ENCODE measurements at regions not wholly inside any gene's neighbourhood (a gene's known extent, or its start where the extent isn't known, plus 50 kb on each side); places are given as distances from the start of the nearest gene placed in this dataset.
A peak's percentile ranks its signal among the peaks of the same experiment; 100 is the strongest.
"Not testable (repeated sequence)": the region's sequence is repeated elsewhere in the genome, so short reads cannot be mapped to it uniquely, and the experiment has no call there.

GRCh38 chr6:156010-156409 is 136.3 kb upstream of the DUSP22 start:
- H3K27ac ChIP-seq (ENCODE audit: insufficient read depth in 1 of 2, low read depth in 1 of 2, low read length in 2 of 2, poor library complexity in 1 of 2, severe bottlenecking in 2 of 2) = no peak overlapping the region
- ChIA-PET CTCF (interaction anchor here (0.8 to 1.9 kb wide), 4 partner anchors 9 to 153 kb away, joined by 3 to 13 read pairs (median 3); no protein-coding TSS in a partner anchor), POLR2A (no interaction called here)
- H3K9me3 ChIP-seq (ENCODE audit: control extremely low read depth in 1 of 5, control insufficient read depth in 4 of 5, insufficient read depth in 2 of 5, low read depth in 1 of 5, low read length in 4 of 5) = no peaks in the 10 kb centered on the region
- no peak overlapping the region for H3K4me3 ChIP-seq (ENCODE audit: control insufficient read depth in 1 of 7, extremely low read depth in 1 of 7, insufficient read depth in 4 of 7, low read depth in 2 of 7, low read length in 6 of 7)
- H3K36me3 ChIP-seq (ENCODE audit: control insufficient read depth in 4 of 4, insufficient read depth in 4 of 4, low read length in 3 of 4) = no peaks in the 10 kb centered on the region
- H3K27me3 ChIP-seq (replicated peaks in 2 of 5; ENCODE audit: control insufficient read depth in 4 of 5, insufficient read depth in 5 of 5, low read length in 4 of 5) = peaks cover 0 to 21% (median 12%) of the 10 kb centered on the region in 5 experiments
- peaks cover 0 to 4% (median 0%) of the 10 kb centered on the region in 4 experiments for H3K4me1 ChIP-seq (ENCODE audit: control extremely low read depth in 1 of 4, control insufficient read depth in 4 of 4, insufficient read depth in 4 of 4, low read length in 3 of 4)
- DNase-seq = no peak
- 93% methylated on average over 5 of the region's 5 CpGs for WGBS (ENCODE audit: insufficient coverage)

- 80% methylated on average over 1 of the region's 4 CpGs for WGBS (ENCODE audit: insufficient coverage)
- H3K4me3 ChIP-seq (ENCODE audit: control insufficient read depth in 1 of 7, extremely low read depth in 1 of 7, insufficient read depth in 4 of 7, low read depth in 2 of 7, low read length in 6 of 7); H3K4me1 ChIP-seq (ENCODE audit: control extremely low read depth in 1 of 4, control insufficient read depth in 4 of 4, insufficient read depth in 4 of 4, low read length in 3 of 4); H3K9me3 ChIP-seq (ENCODE audit: control extremely low read depth in 1 of 5, control insufficient read depth in 4 of 5, insufficient read depth in 2 of 5, low read depth in 1 of 5, low read length in 4 of 5); H3K27ac ChIP-seq (ENCODE audit: insufficient read depth in 1 of 2, low read depth in 1 of 2, low read length in 2 of 2, poor library complexity in 1 of 2, severe bottlenecking in 2 of 2); DNase-seq; H3K36me3 ChIP-seq (ENCODE audit: control insufficient read depth in 4 of 4, insufficient read depth in 4 of 4, low read length in 3 of 4); POLR2A ChIA-PET: not testable (repeated sequence)
- H3K27me3 ChIP-seq (replicated peaks in 2 of 5; ENCODE audit: control insufficient read depth in 4 of 5, insufficient read depth in 5 of 5, low read length in 4 of 5) = peaks cover 0 to 21% (median 11%) of the 10 kb centered on the region in 5 experiments
- CTCF ChIA-PET = interaction anchor here (0.8 to 1.6 kb wide), 3 partner anchors 9 to 152 kb away, joined by 3 read pairs; no protein-coding TSS in a partner anchor
These were observed 135.7 kb upstream of the DUSP22 start for GRCh38 chr6:156441-157140.

GRCh38 chr6:157176-157575 is 135.1 kb upstream of the DUSP22 start:
- DNase-seq = peak in 2 of 3 donors; percentile 38 to 53
- H3K27me3 ChIP-seq (replicated peaks in 2 of 5; ENCODE audit: control insufficient read depth in 4 of 5, insufficient read depth in 5 of 5, low read length in 4 of 5) = peaks cover 0 to 18% (median 9%) of the 10 kb centered on the region in 5 experiments
- H3K9me3 ChIP-seq (ENCODE audit: control extremely low read depth in 1 of 5, control insufficient read depth in 4 of 5, insufficient read depth in 2 of 5, low read depth in 1 of 5, low read length in 4 of 5); H3K36me3 ChIP-seq (ENCODE audit: control insufficient read depth in 4 of 4, insufficient read depth in 4 of 4, low read length in 3 of 4); POLR2A ChIA-PET; H3K4me3 ChIP-seq (ENCODE audit: control insufficient read depth in 1 of 7, extremely low read depth in 1 of 7, insufficient read depth in 4 of 7, low read depth in 2 of 7, low read length in 6 of 7); H3K4me1 ChIP-seq (ENCODE audit: control extremely low read depth in 1 of 4, control insufficient read depth in 4 of 4, insufficient read depth in 4 of 4, low read length in 3 of 4); H3K27ac ChIP-seq (ENCODE audit: insufficient read depth in 1 of 2, low read depth in 1 of 2, low read length in 2 of 2, poor library complexity in 1 of 2, severe bottlenecking in 2 of 2): not testable (repeated sequence)
- 27% methylated on average over 3 of the region's 4 CpGs for WGBS (ENCODE audit: insufficient coverage)
- CTCF ChIA-PET = interaction anchor here (1.2 kb wide), 1 partner anchor 11 kb away, joined by 3 read pairs; no protein-coding TSS in a partner anchor

- no CpG with 5 or more reads among the region's 2 CpGs for WGBS (ENCODE audit: insufficient coverage)
- H3K4me3 ChIP-seq (ENCODE audit: control insufficient read depth in 1 of 7, extremely low read depth in 1 of 7, insufficient read depth in 4 of 7, low read depth in 2 of 7, low read length in 6 of 7); H3K9me3 ChIP-seq (ENCODE audit: control extremely low read depth in 1 of 5, control insufficient read depth in 4 of 5, insufficient read depth in 2 of 5, low read depth in 1 of 5, low read length in 4 of 5); H3K36me3 ChIP-seq (ENCODE audit: control insufficient read depth in 4 of 4, insufficient read depth in 4 of 4, low read length in 3 of 4); CTCF ChIA-PET; H3K4me1 ChIP-seq (ENCODE audit: control extremely low read depth in 1 of 4, control insufficient read depth in 4 of 4, insufficient read depth in 4 of 4, low read length in 3 of 4); DNase-seq; POLR2A ChIA-PET; H3K27ac ChIP-seq (ENCODE audit: insufficient read depth in 1 of 2, low read depth in 1 of 2, low read length in 2 of 2, poor library complexity in 1 of 2, severe bottlenecking in 2 of 2); H3K27me3 ChIP-seq (replicated peaks in 2 of 5; ENCODE audit: control insufficient read depth in 4 of 5, insufficient read depth in 5 of 5, low read length in 4 of 5): not testable (repeated sequence)
These were observed 130.6 kb upstream of the DUSP22 start for GRCh38 chr6:161657-162056.

GRCh38 chr6:164720-165119 is 127.6 kb upstream of the DUSP22 start:
- H3K9me3 ChIP-seq (ENCODE audit: control extremely low read depth in 1 of 5, control insufficient read depth in 4 of 5, insufficient read depth in 2 of 5, low read depth in 1 of 5, low read length in 4 of 5) = no peaks in the 10 kb centered on the region
- POLR2A ChIA-PET = no interaction called here
- no peak overlapping the region for H3K4me3 ChIP-seq (ENCODE audit: control insufficient read depth in 1 of 7, extremely low read depth in 1 of 7, insufficient read depth in 4 of 7, low read depth in 2 of 7, low read length in 6 of 7)
- peaks cover 0 to 2% (median 0%) of the 10 kb centered on the region in 5 experiments for H3K27me3 ChIP-seq (replicated peaks in 2 of 5; ENCODE audit: control insufficient read depth in 4 of 5, insufficient read depth in 5 of 5, low read length in 4 of 5)
- no peaks in the 10 kb centered on the region for H3K4me1 ChIP-seq (ENCODE audit: control extremely low read depth in 1 of 4, control insufficient read depth in 4 of 4, insufficient read depth in 4 of 4, low read length in 3 of 4)
- DNase-seq = no peak
- no peaks in the 10 kb centered on the region for H3K36me3 ChIP-seq (ENCODE audit: control insufficient read depth in 4 of 4, insufficient read depth in 4 of 4, low read length in 3 of 4)
- 92% methylated on average over 6 of the region's 7 CpGs for WGBS (ENCODE audit: insufficient coverage)
- CTCF ChIA-PET = interaction anchor here (1.1 to 1.4 kb wide), 2 partner anchors 8 to 22 kb away, joined by 3 read pairs; no protein-coding TSS in a partner anchor
- H3K27ac ChIP-seq (ENCODE audit: insufficient read depth in 1 of 2, low read depth in 1 of 2, low read length in 2 of 2, poor library complexity in 1 of 2, severe bottlenecking in 2 of 2) = no peak overlapping the region

GRCh38 chr6:165263-165662 is 127.0 kb upstream of the DUSP22 start:
- Histone ChIP-seq H3K4me3 (ENCODE audit: control insufficient read depth in 1 of 7, extremely low read depth in 1 of 7, insufficient read depth in 4 of 7, low read depth in 2 of 7, low read length in 6 of 7) (no peak overlapping the region), H3K27ac (ENCODE audit: insufficient read depth in 1 of 2, low read depth in 1 of 2, low read length in 2 of 2, poor library complexity in 1 of 2, severe bottlenecking in 2 of 2) (no peak overlapping the region), H3K9me3 (ENCODE audit: control extremely low read depth in 1 of 5, control insufficient read depth in 4 of 5, insufficient read depth in 2 of 5, low read depth in 1 of 5, low read length in 4 of 5) (no peaks in the 10 kb centered on the region), H3K27me3 (replicated peaks in 2 of 5; ENCODE audit: control insufficient read depth in 4 of 5, insufficient read depth in 5 of 5, low read length in 4 of 5) (peaks cover 0 to 2% (median 0%) of the 10 kb centered on the region in 5 experiments), H3K4me1 (ENCODE audit: control extremely low read depth in 1 of 4, control insufficient read depth in 4 of 4, insufficient read depth in 4 of 4, low read length in 3 of 4) (no peaks in the 10 kb centered on the region), H3K36me3 (ENCODE audit: control insufficient read depth in 4 of 4, insufficient read depth in 4 of 4, low read length in 3 of 4) (no peaks in the 10 kb centered on the region)
- WGBS (ENCODE audit: insufficient coverage) = 100% methylated on average over 1 of the region's 1 CpG
- CTCF ChIA-PET = interaction anchor here (1.4 to 2.4 kb wide), 2 partner anchors 9 to 10 kb away, joined by 3 to 13 read pairs; no protein-coding TSS in a partner anchor
- POLR2A ChIA-PET = no interaction called here
- no peak for DNase-seq

GRCh38 chr6:165906-166305 is 126.4 kb upstream of the DUSP22 start:
- Histone ChIP-seq H3K4me3 (ENCODE audit: control insufficient read depth in 1 of 7, extremely low read depth in 1 of 7, insufficient read depth in 4 of 7, low read depth in 2 of 7, low read length in 6 of 7) (no peak overlapping the region), H3K36me3 (ENCODE audit: control insufficient read depth in 4 of 4, insufficient read depth in 4 of 4, low read length in 3 of 4) (no peaks in the 10 kb centered on the region), H3K27me3 (replicated peaks in 2 of 5; ENCODE audit: control insufficient read depth in 4 of 5, insufficient read depth in 5 of 5, low read length in 4 of 5) (peaks cover 0 to 2% (median 0%) of the 10 kb centered on the region in 5 experiments), H3K4me1 (ENCODE audit: control extremely low read depth in 1 of 4, control insufficient read depth in 4 of 4, insufficient read depth in 4 of 4, low read length in 3 of 4) (no peaks in the 10 kb centered on the region), H3K27ac (ENCODE audit: insufficient read depth in 1 of 2, low read depth in 1 of 2, low read length in 2 of 2, poor library complexity in 1 of 2, severe bottlenecking in 2 of 2) (no peak overlapping the region), H3K9me3 (ENCODE audit: control extremely low read depth in 1 of 5, control insufficient read depth in 4 of 5, insufficient read depth in 2 of 5, low read depth in 1 of 5, low read length in 4 of 5) (no peaks in the 10 kb centered on the region)
- ChIA-PET CTCF (interaction anchor here (1.4 to 2.4 kb wide), 3 partner anchors 10 to 18 kb away, joined by 3 to 13 read pairs (median 4); no protein-coding TSS in a partner anchor), POLR2A (no interaction called here)
- DNase-seq = no peak

Data from common myeloid progenitor, CD34-positive (primary cell).